GM18519 (cell line): ENCODE measurements at regions not wholly inside any gene's neighbourhood (a gene's known extent, or its start where the extent isn't known, plus 50 kb on each side); places are given as distances from the start of the nearest gene placed in this dataset.
"Not testable (repeated sequence)": the region's sequence is repeated elsewhere in the genome, so short reads cannot be mapped to it uniquely, and the experiment has no call there.

Experiments
- ATAC-seq: cut with Tn5 transposase; IDR thresholded peaks from one replicate; pipeline ENCODE4 v1.9.1; 2021; ENCODE audit warnings: mild to moderate bottlenecking, moderate library complexity; ENCODE audit not compliant: unreplicated experiment, low FRiP score

- no peak for ATAC-seq
These were observed 300.0 kb upstream of the ALG10B start for GRCh38 chr12:38016602-38017001.

DNA sequence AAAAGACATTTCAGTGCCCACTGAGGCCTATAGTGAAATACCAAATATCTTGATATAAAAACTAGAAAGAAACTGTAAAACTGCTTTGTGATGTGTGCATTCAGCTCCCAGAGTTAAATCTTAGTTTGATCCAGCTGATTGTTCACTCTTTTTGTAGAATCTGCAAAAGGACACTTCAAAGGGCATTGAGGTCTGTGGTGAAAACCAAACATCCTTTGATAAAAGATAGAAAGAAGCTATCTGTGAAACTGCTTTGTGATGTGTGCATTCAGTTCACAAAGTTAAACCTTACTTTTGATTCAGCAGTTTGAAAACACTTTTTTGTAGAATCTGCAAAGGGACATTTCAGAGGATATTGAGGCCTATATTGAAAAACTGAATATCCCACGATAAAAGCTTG, 290.7 kb upstream of the ALG10B start:
- no peak for ATAC-seq

GRCh38 chr12:38053113-38053512, 263.5 kb upstream of the ALG10B start:
- ATAC-seq: no peak

DNA sequence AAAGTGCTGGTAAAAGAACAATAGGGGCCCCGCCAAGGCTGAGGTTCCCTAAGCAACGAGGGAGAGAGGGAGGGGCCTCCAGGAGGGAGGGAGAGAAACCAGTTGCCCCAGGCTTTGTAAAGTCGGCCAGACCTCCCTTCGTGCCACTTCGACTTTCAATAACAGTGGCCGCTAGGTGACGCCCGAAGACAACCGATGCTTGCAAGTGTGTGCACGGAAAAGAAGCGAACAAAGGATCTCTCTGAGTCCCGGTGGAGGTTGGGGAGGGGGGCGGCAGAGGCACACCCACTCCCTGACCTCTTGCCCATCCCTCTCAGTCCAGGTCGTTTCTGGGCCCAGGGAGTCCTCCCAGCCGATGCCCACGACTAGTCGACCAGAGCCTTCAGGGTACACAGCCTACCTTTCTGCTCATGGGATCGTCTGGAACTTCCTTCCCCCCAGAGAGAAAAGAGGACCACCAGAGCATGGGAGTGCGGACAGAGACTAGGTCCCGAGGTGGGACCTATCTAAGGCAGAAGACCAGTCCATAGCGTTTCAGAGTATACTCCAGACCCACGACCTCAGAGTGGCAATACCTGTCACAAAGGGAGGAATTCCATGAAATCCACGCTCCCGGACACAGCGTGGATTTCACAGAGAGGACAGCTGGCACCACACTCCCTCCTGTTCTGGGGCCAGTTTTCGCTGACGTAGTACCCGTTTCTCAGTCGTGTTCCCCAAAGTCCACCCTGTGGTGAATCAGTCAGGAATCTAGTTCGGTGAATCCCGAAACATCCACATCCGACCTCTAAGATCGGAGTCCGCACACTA, 262.7 kb upstream of the ALG10B start:
- ATAC-seq: no peak

DNA sequence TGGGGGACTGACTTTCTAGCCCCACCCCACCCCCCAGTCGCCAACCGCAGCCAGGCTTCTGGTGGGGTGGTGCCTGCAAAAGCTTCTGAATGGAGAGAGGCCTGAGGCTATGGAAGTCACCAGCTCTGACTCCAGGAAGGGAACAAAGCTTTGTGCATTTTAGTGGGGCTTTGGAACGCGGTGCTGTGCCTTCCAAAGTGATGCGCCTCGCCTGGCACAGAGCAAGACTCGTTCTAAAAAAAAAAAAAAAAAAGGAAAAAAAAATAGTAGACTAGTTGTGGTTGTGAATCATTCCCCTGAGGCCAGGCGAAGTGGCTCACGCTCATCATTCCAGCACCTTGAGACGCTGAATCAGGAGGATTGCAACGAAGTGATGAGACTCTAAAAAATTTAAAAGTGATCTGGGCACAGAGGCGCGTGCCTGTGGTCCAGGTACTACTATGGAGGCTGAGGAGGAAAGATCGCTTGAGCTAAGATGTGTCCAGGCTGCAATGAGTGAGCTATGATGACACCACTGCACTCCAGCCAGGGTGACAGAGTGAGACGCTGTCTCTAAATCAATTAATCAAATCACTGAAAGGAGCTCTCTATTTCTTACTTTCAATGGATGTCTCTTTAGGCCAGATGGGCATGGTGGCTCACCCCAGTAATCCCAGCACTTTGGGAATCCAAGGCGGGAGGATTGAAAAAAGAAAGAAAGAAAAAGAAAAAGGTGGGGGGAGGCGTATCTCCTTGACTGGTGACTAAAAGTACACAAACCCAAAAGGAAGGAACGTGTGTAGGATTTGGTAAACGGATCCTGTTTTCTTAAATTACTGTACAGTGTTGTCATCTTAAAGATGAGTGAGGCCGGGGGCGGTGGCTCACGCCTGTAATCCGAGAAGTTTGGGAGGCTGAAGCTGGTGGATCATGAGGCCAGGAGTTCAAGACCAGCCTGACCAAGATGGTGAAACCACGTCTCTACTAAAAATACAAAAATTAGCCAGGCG, 259.6 kb upstream of the ALG10B start:
- ATAC-seq: no peak

GRCh38 chr12:38099686-38100085, 216.9 kb upstream of the ALG10B start:
- ATAC-seq: no peak

DNA sequence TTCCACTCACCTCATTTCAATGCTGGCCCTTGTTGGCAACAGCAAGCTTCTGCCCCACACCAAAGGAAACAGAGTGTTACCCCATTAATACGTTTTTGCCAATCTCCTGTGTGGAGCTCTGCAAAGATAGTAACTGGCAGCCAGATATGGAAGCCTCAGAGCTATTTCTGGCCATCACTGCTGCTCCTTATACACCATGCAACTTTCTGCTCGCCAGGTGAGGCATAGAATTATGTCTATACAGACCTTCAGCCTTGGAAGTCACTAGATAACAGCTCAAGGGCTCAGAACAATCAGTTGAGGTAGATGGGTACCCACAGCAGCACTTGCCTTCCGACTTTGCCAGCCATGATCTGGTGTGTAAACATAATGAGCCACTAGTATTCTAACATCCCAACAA, 214.8 kb upstream of the ALG10B start:
- no peak for ATAC-seq

GRCh38 chr12:38102197-38102596, 214.4 kb upstream of the ALG10B start:
- no peak for ATAC-seq

GRCh38 chr12:38110026-38110699, 206.4 kb upstream of the ALG10B start:
- ATAC-seq: no peak

DNA sequence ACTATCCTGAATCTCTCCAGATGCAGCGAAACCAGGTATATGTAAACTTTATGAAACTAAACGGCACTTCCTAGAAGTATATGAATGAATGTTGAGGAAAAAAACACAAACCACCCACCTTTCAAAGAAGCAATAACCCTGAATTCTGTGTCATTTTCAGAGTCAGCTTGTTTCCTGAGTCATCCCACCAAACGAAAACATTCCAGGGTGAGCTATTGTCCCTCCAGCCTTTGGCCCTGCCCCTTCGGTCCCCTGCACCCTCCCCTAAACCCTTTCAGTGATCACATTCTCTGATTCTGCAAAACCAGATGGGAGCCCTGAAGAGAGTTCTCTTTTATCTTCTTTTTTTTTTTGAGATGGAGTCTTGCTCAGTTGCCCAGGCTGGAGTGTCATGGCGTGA, 202.6 kb upstream of the ALG10B start:
- ATAC-seq: no peak

DNA sequence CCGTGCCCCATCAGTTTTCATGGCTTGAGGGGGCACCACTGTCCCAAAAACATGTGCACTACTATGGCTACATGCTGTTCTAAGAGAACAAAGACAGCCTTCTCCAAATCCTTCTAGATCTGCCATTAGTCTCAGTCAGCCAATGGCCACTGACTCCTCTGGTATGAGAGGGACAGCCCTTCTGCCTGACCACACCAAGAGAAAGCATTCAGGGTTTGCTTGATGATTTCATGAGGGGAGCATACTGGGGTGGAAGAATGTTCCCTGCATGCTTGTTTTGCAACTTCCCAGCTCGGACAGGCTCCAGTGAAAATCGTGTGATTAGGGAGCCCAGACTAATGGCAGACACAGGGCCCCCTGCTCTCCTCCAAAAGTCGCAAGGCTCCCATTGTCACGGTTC, 199.6 kb upstream of the ALG10B start:
- ATAC-seq: no peak

- no peak for ATAC-seq
These were observed 197.9 kb upstream of the ALG10B start for GRCh38 chr12:38118632-38119031.

DNA sequence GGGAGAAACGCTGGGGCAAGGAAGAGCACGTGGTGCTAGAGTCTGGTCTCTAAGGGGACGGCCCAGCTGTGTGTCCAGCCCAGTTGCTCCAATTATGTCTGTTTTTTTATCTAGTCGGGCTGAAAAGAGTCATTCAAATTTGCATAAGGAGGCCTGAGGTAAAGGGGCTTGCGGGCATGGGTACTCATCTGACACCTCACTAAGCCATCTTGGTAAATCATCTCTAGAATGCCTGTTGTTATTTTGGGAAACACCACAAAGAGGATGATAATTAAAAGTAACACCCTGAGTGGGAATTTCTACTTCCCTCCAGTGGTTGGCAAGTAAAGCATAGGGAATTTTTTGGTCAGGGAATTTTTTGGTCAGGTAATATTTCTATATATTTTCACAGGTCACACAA, 196.1 kb upstream of the ALG10B start:
- ATAC-seq: no peak

DNA sequence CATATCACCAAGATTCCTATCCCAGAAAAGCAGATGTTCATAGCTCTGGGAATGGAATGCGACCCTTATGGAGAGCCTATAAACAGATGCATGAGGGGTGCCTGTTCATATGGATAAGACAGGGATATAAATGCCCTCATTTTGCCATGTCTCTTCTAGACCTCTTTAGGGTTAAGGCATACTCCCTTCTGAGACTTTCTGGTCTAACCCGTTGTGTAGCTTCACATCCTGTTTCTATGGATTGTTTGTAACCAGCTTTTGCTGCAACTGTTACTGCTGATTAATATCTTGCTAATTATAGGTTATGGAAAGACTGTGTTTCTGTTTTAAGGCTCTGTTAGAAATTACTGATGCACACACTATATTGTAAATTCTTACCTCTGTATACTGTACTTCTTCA, 193.5 kb upstream of the ALG10B start:
- ATAC-seq: not testable (repeated sequence)

DNA sequence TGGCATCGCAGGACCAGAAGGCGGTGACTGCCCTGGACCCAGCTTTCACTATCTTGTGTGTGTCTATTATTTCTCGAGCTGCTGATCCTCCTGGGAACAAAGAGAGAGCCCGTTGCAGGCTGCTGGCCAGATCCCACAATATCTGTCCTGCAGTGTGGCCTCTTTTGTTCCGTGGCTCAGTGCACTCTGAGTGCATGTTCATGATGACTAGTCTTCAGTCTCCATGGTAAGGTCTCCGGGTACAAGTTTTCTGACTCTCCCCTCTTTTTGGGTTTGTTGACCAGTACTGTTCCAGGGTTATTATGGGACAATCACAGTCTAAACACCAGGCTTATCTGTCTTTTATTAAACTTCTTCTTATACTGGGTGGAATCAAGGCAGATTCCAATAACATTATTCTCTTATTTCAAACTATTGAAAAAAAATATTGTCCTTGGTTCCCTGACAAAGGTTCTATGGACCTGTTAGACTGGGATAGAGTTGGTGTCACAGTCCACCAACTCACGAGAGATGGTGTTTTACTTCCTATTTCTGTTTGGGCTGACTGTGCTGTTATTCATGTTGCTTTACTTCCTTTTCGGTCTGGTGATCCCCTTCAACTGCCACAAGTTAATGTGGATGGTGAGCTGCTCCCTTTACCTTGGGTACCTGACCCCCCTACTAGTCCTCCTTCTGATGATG, 192.9 kb upstream of the ALG10B start:
- ATAC-seq: no peak

GRCh38 chr12:38124247-38125012, 192.1 kb upstream of the ALG10B start:
- ATAC-seq: no peak

GRCh38 chr12:38132139-38132538, 184.4 kb upstream of the ALG10B start:
- no peak for ATAC-seq

- no peak for ATAC-seq
These were observed 179.3 kb upstream of the ALG10B start for GRCh38 chr12:38137287-38137686.

- no peak for ATAC-seq
These were observed 178.9 kb upstream of the ALG10B start for GRCh38 chr12:38137716-38138115.
